Embryonic facial prominence (tissue), 1 donor: ENCODE measurements at regions not wholly inside any gene's neighbourhood (a gene's known extent, or its start where the extent isn't known, plus 50 kb on each side); places are given as distances from the start of the nearest gene placed in this dataset.
"Not testable (repeated sequence)": the region's sequence is repeated elsewhere in the genome, so short reads cannot be mapped to it uniquely, and the experiment has no call there.

Experiments
- DNase-seq: peaks from one replicate; pipeline ENCODE4 v3.0.0-alpha.2; 2016; ENCODE audit errors: extremely low spot score

- DNase-seq: peak; percentile 26
Measured at GRCh38 chr5:15021266-15022046, 149.9 kb upstream of the ANKH start.

- no peak for DNase-seq
Measured at GRCh38 chr5:15020736-15021135, 149.2 kb upstream of the ANKH start.

- DNase-seq: no peak
Measured at GRCh38 chr5:15014809-15015208, 143.2 kb upstream of the ANKH start.

GRCh38 chr5:15013654-15014463, 142.3 kb upstream of the ANKH start:
- peak; percentile 66 for DNase-seq

DNA sequence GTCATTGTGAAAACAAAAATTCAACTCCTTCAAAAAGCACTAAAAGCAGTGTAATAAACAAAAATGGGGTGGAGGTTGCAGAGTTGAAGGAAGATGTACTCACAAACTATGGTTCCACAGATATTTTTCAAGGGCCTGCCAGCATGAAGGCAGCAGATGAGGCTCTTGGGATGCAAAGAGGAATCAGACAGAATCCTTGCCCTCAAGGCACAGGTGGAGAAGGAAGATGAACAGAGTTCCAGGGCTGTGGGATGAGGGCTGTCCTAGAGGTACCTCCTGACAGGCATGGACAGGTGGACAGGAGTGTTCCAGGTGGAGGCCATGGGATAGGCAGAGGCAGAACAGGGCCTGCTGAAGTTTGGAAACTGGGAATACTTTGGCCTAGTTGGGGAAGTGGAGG, 140.5 kb upstream of the ANKH start:
- DNase-seq: no peak

- no peak for DNase-seq
Measured at GRCh38 chr5:15010936-15011335, 139.4 kb upstream of the ANKH start.

- no peak for DNase-seq
Measured at GRCh38 chr5:15009420-15009819, 137.8 kb upstream of the ANKH start.

GRCh38 chr5:15008921-15009320, 137.3 kb upstream of the ANKH start:
- DNase-seq: no peak

DNA sequence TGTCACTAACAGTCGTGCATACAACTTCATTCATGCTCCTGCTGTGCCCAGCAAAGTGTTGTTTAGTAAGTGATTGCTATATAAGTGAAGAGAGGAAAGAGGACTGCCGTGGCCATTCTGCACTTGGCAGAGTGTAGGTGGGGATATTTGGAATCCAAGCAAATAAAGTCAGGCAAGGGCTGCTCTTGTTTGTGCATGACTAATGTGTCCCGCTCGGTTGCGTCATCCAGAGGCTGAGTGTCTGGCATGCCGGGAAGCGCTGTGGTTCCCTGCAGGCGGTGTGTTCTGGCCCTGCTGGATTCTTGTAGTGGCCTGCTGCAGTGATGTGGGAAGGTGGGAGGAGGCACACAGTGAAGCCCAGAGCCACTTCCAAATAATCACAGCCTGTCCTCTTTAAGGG, 136.9 kb upstream of the ANKH start:
- DNase-seq: no peak

GRCh38 chr5:15007646-15008045, 136.1 kb upstream of the ANKH start:
- no peak for DNase-seq

- no peak for DNase-seq
Measured at GRCh38 chr5:15004506-15004905, 132.9 kb upstream of the ANKH start.

DNA sequence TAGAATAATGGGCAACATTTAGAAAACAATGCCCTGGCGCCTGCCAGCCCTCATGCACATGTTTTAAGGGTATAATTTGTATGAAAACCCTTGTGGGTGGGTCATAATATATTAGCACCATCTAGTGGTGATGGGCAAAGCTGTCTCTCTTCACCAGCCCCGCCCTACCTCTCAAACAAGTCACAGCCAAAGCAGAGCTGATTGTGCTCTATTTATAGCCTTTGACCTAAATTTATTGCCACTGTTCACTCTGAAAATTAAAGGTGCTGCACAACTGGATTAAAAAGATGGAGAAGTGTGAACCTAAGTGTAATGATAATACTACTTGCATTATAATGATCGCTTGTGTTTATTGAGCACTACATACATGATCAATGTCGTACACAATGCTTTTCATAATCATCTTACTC, 131.9 kb upstream of the ANKH start:
- DNase-seq: no peak

- no peak for DNase-seq
Measured at GRCh38 chr5:15002791-15003190, 131.2 kb upstream of the ANKH start.

GRCh38 chr5:15002173-15002572, 130.6 kb upstream of the ANKH start:
- no peak for DNase-seq

- no peak for DNase-seq
Measured at GRCh38 chr5:15001517-15001916, 129.9 kb upstream of the ANKH start.

DNA sequence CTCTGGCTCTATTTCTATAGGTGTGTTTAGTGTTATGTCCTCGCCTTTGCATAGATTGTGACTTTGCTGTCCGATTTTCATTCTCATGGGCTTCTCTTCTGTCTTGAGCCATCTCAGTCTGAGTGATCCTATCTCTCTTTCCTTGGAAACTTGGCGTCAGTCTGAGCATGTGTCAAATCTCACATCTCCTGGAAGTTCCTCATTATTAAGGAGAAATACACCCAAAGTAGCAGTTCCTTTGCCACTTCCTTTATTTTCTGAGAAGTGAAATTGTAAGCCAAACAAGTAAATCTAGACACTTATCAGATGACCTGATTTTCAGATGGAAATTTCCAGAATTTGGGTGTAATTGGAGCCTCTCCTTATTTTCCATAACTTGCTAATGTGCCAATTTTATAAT, 126.9 kb upstream of the ANKH start:
- no peak for DNase-seq

DNA sequence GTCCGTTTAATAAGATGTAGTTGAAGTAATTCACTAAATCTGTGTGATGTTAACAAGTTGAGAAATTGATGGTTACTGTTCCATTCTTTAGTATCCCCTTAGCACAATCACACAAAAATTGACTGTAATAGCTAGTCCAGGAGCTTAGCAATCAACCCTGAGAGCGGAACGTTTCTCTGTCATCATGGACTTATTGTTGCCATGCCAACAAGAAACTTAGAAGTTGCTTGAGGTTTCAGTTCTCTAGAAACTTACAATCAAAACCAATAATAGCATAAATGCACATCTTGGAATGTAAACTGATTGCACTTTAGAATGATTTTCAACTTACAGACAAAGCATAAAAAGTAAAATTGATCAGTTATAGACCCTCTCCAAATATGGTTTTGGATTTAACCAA, 125.4 kb upstream of the ANKH start:
- DNase-seq: no peak

GRCh38 chr5:14995229-14995628, 123.7 kb upstream of the ANKH start:
- no peak for DNase-seq

- DNase-seq: not testable (repeated sequence)
Measured at GRCh38 chr5:14993459-14994133, 122.0 kb upstream of the ANKH start.

DNA sequence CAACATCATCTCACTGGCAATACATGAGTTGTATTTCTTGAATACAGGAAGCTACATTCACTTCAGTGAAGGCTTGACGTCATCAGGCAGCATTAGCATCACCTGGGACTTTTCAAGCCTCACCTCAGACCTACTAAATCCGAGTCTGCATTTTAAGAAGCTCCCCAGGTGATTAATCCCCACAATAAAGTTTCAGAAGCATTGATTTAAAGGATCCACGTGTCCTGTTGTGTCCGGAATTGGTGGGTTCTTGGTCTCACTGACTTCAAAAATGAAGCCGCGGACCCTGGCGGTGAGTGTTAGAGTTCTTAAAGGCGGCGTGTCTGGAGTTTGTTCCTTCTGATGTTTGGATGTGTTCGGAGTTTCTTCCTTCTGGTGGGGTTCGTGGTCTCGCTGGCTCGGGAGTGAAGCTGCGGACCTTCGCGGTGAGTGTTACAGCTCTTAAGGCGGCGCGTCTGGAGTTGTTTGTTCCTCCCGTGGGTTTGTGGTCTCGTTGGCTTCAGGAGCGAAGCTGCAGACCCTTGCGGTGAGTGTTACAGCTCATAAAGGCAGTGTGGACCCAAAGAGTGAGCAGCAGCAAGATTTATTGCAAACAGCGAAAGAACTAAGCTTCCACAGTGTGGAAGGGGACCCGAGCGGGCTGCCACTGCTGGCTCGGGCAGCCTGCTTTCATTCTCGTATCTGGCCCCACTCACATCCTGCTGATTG, 121.3 kb upstream of the ANKH start:
- not testable (repeated sequence) for DNase-seq

- no peak for DNase-seq
Measured at GRCh38 chr5:14988223-14988622, 116.6 kb upstream of the ANKH start.

DNA sequence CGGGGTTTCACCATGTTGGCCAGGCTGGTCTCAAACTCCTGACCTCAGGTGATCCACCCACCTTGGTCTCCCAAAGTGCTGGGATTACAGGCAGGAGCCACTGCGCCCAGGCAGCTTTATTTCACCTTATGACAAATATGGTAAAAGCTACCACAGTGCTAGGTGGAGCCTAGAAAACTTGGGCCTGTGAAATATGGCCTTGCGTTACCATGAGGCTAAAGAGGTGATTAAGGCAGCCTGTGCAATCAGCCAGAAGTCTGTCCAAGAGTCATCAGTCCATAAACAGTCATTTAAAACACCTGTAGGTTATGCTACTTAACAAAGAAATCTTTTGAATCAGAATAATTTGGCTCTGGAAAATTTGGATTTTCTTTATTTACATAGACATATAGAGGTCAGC, 114.8 kb upstream of the ANKH start:
- DNase-seq: no peak
